ENCODE measurements at regions not wholly inside any gene's neighbourhood (a gene's known extent, or its start where the extent isn't known, plus 50 kb on each side); places are given as distances from the start of the nearest gene placed in this dataset.

DNA sequence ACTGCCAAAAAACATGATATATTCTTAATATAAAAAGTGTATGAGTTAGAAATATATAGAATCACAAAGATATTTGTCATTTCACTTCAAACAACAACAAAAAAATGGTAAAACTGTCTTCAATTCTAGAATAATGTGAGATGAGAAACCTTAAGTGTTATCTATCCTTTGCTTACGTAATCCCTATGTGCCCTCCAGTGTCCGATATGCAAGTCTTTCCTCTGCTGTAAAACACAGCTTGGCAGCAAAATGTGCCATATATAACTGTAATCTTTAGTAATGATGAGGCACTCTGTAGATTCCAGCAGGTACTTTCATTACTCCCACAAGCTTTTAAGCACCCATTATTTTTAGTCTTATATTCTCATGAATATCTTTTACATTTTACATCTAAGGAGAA lies 555.1 kb upstream of the FRG1 start:
- Mint-ChIP-seq H3K27me3 (ENCODE audit: low read depth) (no peaks in the 10 kb centered on the region), H3K36me3 (ENCODE audit: low read depth) (peaks cover 3% of the 10 kb centered on the region), H3K4me1 (no peaks in the 10 kb centered on the region), H3K9me3 (peaks cover 41% of the 10 kb centered on the region), H3K27ac (no peak overlapping the region), H3K4me3 (no peak overlapping the region)
- TF ChIP-seq CTCF (IDR thresholded peaks at IDR 0.05; ENCODE audit: unreplicated experiment in 3 of 3) = no peak

GRCh38 chr4:189396435-189396834 lies 544.2 kb upstream of the FRG1 start:
- Mint-ChIP-seq H3K27ac (no peak overlapping the region), H3K4me1 (no peaks in the 10 kb centered on the region), H3K27me3 (ENCODE audit: low read depth) (no peaks in the 10 kb centered on the region), H3K4me3 (no peak overlapping the region), H3K9me3 (peaks cover 61% of the 10 kb centered on the region), H3K36me3 (ENCODE audit: low read depth) (no peaks in the 10 kb centered on the region)
- no peak for TF ChIP-seq CTCF (IDR thresholded peaks at IDR 0.05; ENCODE audit: unreplicated experiment in 3 of 3)

GRCh38 chr4:189404271-189404670 lies 536.4 kb upstream of the FRG1 start:
- peaks cover 4% of the 10 kb centered on the region for H3K27me3 Mint-ChIP-seq (ENCODE audit: low read depth)
- peaks cover 5% of the 10 kb centered on the region for H3K36me3 Mint-ChIP-seq (ENCODE audit: low read depth)
- no peak overlapping the region for H3K27ac Mint-ChIP-seq
- no peak for TF ChIP-seq CTCF (IDR thresholded peaks at IDR 0.05; ENCODE audit: unreplicated experiment in 3 of 3)
- no peaks in the 10 kb centered on the region for H3K4me1 Mint-ChIP-seq
- H3K9me3 Mint-ChIP-seq = peaks cover 43% of the 10 kb centered on the region
- H3K4me3 Mint-ChIP-seq = no peak overlapping the region

GRCh38 chr4:189409158-189409557 lies 531.5 kb upstream of the FRG1 start:
- Mint-ChIP-seq H3K9me3 (peaks cover 44% of the 10 kb centered on the region), H3K4me1 (no peaks in the 10 kb centered on the region), H3K27me3 (ENCODE audit: low read depth) (peaks cover 4% of the 10 kb centered on the region), H3K27ac (no peak overlapping the region), H3K36me3 (ENCODE audit: low read depth) (peaks cover 5% of the 10 kb centered on the region), H3K4me3 (no peak overlapping the region)
- TF ChIP-seq CTCF (IDR thresholded peaks at IDR 0.05; ENCODE audit: unreplicated experiment in 3 of 3) = no peak

- Mint-ChIP-seq H3K27me3 (ENCODE audit: low read depth) (no peaks in the 10 kb centered on the region), H3K9me3 (peaks cover 43% of the 10 kb centered on the region)
- TF ChIP-seq CTCF (IDR thresholded peaks at IDR 0.05; ENCODE audit: unreplicated experiment in 3 of 3) = no peak
These were observed 526.7 kb upstream of the FRG1 start for GRCh38 chr4:189414021-189414420.

DNA sequence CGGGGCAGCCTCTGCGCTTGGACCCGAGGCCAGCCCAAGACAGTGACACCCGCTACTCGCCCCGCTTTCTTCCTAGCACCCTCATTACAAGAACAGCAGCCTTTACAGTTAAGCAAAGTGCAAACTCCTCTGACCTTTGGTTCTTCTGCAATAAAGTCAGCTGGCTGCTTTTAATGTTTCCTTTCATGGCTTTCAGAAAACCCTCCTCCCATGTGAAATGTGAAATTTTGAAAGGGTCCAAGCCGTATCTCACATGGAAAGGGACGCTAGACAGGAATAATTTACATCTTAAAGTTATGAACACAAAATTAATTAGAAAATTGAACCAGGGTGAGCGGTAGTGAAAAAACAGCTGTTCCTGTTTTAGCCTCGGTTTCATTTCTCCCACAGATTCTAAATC lies 520.1 kb upstream of the FRG1 start:
- TF ChIP-seq CTCF (IDR thresholded peaks at IDR 0.05; ENCODE audit: unreplicated experiment in 3 of 3) = no peak
- Mint-ChIP-seq H3K4me1 (no peaks in the 10 kb centered on the region), H3K4me3 (no peak overlapping the region), H3K36me3 (ENCODE audit: low read depth) (peaks cover 3% of the 10 kb centered on the region), H3K27ac (no peak overlapping the region), H3K9me3 (peaks cover 53% of the 10 kb centered on the region), H3K27me3 (ENCODE audit: low read depth) (no peaks in the 10 kb centered on the region)

More at GRCh38 chr4:189414021-189414420, 526.7 kb upstream of the FRG1 start:
- Mint-ChIP-seq H3K27ac (no peak overlapping the region), H3K36me3 (ENCODE audit: low read depth) (peaks cover 3% of the 10 kb centered on the region), H3K4me3 (no peak overlapping the region), H3K4me1 (no peaks in the 10 kb centered on the region)

Measured in nephron (organoid).